IMR-90 (cell line): ENCODE measurements at regions not wholly inside any gene's neighbourhood (a gene's known extent, or its start where the extent isn't known, plus 50 kb on each side); places are given as distances from the start of the nearest gene placed in this dataset.

ENCODE experiments used
- ATAC-seq: fragments of 200-7000 bp; cut with Tn5 transposase; 2 replicates; pipeline ENCODE4 v1.9.1; 2020; ENCODE audit warnings: low read depth, mild to moderate bottlenecking, moderate library complexity
- BruUV-seq: library from RNA; stranded (reverse); fragments of 400-500 nt; replicated peaks from 2 replicates; lab custom pipeline; 2021; lab: Mats Ljungman, UMichigan
- CTCF ChIA-PET: fragments of 300-600 bp; formaldehyde crosslinking; extraction: SDS; loops from one replicate; lab custom pipeline; 2021; ENCODE audit warnings: antibody characterized with exemption; lab: Yijun Ruan, JAX
- POLR2A ChIA-PET: fragments of 300-600 bp; sonication (Branson Sonifier 250); formaldehyde crosslinking; loops from one replicate; lab custom pipeline; 2022; ENCODE audit warnings: antibody characterized with exemption; ENCODE audit not compliant: unreplicated experiment; lab: Charles Lee
- DNase-seq: peaks from one replicate; pipeline ENCODE4 v3.0.0; 2013
- H2AFZ ChIP-seq: replicated peaks from 2 replicates; pipeline ENCODE3; 2013; ENCODE audit warnings: low read length, mild to moderate bottlenecking; ENCODE audit not compliant: poor library complexity
- H2AK5ac ChIP-seq: 2 replicates; pipeline ENCODE4 v1.6.1; 2013; ENCODE audit warnings: low read depth, low read length, inconsistent platforms
- H2AK9ac ChIP-seq: replicated peaks from 2 replicates; pipeline ENCODE3; 2013; ENCODE audit warnings: mild to moderate bottlenecking, low read depth, low read length, moderate library complexity; ENCODE audit not compliant: poor library complexity
- H2BK120ac ChIP-seq: 2 replicates; pipeline ENCODE4 v1.6.1; 2013; ENCODE audit warnings: low read depth, low read length, inconsistent platforms
- H2BK15ac ChIP-seq: 3 replicates; pipeline ENCODE4 v1.6.1; 2013; ENCODE audit warnings: low read depth, low read length, inconsistent platforms
- H2BK20ac ChIP-seq: 2 replicates; pipeline ENCODE4 v1.6.1; 2013; ENCODE audit warnings: low read depth, mild to moderate bottlenecking, inconsistent platforms, low read length, moderate library complexity
- H2BK5ac ChIP-seq: 2 replicates; pipeline ENCODE4 v1.6.1; 2013; ENCODE audit warnings: mild to moderate bottlenecking, low read depth, low read length, inconsistent platforms; ENCODE audit not compliant: poor library complexity, severe bottlenecking
- H3K14ac ChIP-seq: replicated peaks from 2 replicates; pipeline ENCODE4 v1.6.1; 2013; ENCODE audit warnings: low read depth, low read length, inconsistent platforms
- H3K18ac ChIP-seq: 2 replicates; pipeline ENCODE4 v1.6.1; 2013; ENCODE audit warnings: low read depth, low read length, control low read depth
- H3K23ac ChIP-seq: 2 replicates; pipeline ENCODE4 v1.6.1; 2013; ENCODE audit warnings: low read depth, low read length, inconsistent platforms
- H3K27ac ChIP-seq: 2 replicates; pipeline ENCODE4 v1.5.1; 2013; ENCODE audit warnings: mild to moderate bottlenecking, control low read depth, low read length; ENCODE audit not compliant: insufficient read depth
- H3K27me3 ChIP-seq: 2 replicates; pipeline ENCODE4 v1.6.1; 2013; ENCODE audit warnings: low read length; ENCODE audit not compliant: control insufficient read depth, insufficient read depth
- H3K36me3 ChIP-seq: 2 replicates; pipeline ENCODE4 v1.6.1; 2013; ENCODE audit warnings: low read length, mixed read lengths; ENCODE audit not compliant: control insufficient read depth, insufficient read depth
- H3K4ac ChIP-seq: 2 replicates; pipeline ENCODE4 v1.6.1; 2013; ENCODE audit warnings: low read depth, low read length, inconsistent platforms
- H3K4me1 ChIP-seq: 2 replicates; pipeline ENCODE4 v1.6.1; 2013; ENCODE audit warnings: low read length, mixed read lengths; ENCODE audit not compliant: control insufficient read depth, insufficient read depth
- H3K4me2 ChIP-seq: 2 replicates; pipeline ENCODE4 v1.6.1; 2013; ENCODE audit warnings: low read depth, mild to moderate bottlenecking, control low read depth, low read length, moderate library complexity
- H3K4me3 ChIP-seq: 2 replicates; pipeline ENCODE4 v1.5.1; 2013; ENCODE audit warnings: low read depth, mild to moderate bottlenecking, control low read depth, low read length, moderate library complexity; ENCODE audit not compliant: insufficient read depth
- H3K56ac ChIP-seq: 2 replicates; pipeline ENCODE4 v1.6.1; 2013; ENCODE audit warnings: low read length, inconsistent platforms; ENCODE audit not compliant: insufficient read depth; ENCODE audit errors: extremely low read depth
- H3K79me1 ChIP-seq, 2 experiments: 2 replicates each; pipeline ENCODE4 v1.6.1; 2013; ENCODE audit warnings: low read length in 2 of 2, inconsistent platforms in 1 of 2, low read depth in 1 of 2
- H3K9ac ChIP-seq: 2 replicates; pipeline ENCODE4 v1.6.1; 2013; ENCODE audit warnings: low read depth, low read length, control low read depth
- H3K9me1 ChIP-seq: 2 replicates; pipeline ENCODE4 v1.6.1; 2013; ENCODE audit warnings: low read length, inconsistent platforms; ENCODE audit not compliant: insufficient read depth
- H3K9me3 ChIP-seq: 2 replicates; pipeline ENCODE4 v1.6.1; 2013; ENCODE audit warnings: low read length; ENCODE audit not compliant: control insufficient read depth, insufficient read depth
- H4K20me1 ChIP-seq: 2 replicates; pipeline ENCODE4 v1.6.1; 2013; ENCODE audit warnings: low read length, inconsistent platforms; ENCODE audit not compliant: insufficient read depth
- H4K5ac ChIP-seq: 2 replicates; pipeline ENCODE4 v1.6.1; 2013; ENCODE audit warnings: mild to moderate bottlenecking, low read depth, low read length, control low read depth
- H4K8ac ChIP-seq, 2 experiments: 2 replicates each; pipeline ENCODE4 v1.6.1; 2013; ENCODE audit warnings: low read depth in 2 of 2, low read length in 2 of 2, control low read depth in 1 of 2, inconsistent platforms in 1 of 2
- H4K91ac ChIP-seq: 2 replicates; pipeline ENCODE4 v1.6.1; 2013; ENCODE audit warnings: low read depth, low read length, inconsistent platforms; ENCODE audit not compliant: insufficient read depth
- BHLHE40 ChIP-seq: fragments of 150-350 bp; IDR thresholded peaks from 2 replicates; pipeline ENCODE4 v1.6.1; 2016; ENCODE audit warnings: mild to moderate bottlenecking, low read depth, low read length
- CEBPB ChIP-seq: IDR thresholded peaks from 2 replicates; pipeline ENCODE4 v1.6.1; 2012; ENCODE audit warnings: low read depth, low read length, improper control_type of control experiment
- CHD1 ChIP-seq: IDR thresholded peaks from 2 replicates; pipeline ENCODE4 v1.6.1; 2012; ENCODE audit warnings: low read depth, low read length, improper control_type of control experiment
- CTCF ChIP-seq: conservative IDR thresholded peaks from 2 replicates; pipeline ENCODE4 v1.5.1; 2012; ENCODE audit warnings: mild to moderate bottlenecking, low read depth, low read length, improper control_type of control experiment
- FOS ChIP-seq: fragments of 150-350 bp; IDR thresholded peaks from 2 replicates; pipeline ENCODE4 v1.6.1; 2016; ENCODE audit warnings: low read depth, low read length
- MAFK ChIP-seq: IDR thresholded peaks from 2 replicates; pipeline ENCODE4 v1.6.1; 2012; ENCODE audit warnings: low read depth, low read length, improper control_type of control experiment
- MAZ ChIP-seq: IDR thresholded peaks from 2 replicates; pipeline ENCODE4 v1.6.1; 2012; ENCODE audit warnings: low read depth, mild to moderate bottlenecking, low read length, improper control_type of control experiment, moderate library complexity, borderline replicate concordance
- MXI1 ChIP-seq: IDR thresholded peaks from 2 replicates; pipeline ENCODE4 v1.6.1; 2012; ENCODE audit warnings: low read depth, mild to moderate bottlenecking, low read length, moderate library complexity, borderline replicate concordance
- NFE2L2 ChIP-seq: fragments of 150-350 bp; IDR thresholded peaks from 2 replicates; pipeline ENCODE4 v1.6.1; 2016; ENCODE audit warnings: low read depth, mild to moderate bottlenecking, low read length
- POLR2A ChIP-seq: IDR thresholded peaks from 2 replicates; pipeline ENCODE4 v1.6.1; 2012; ENCODE audit warnings: mild to moderate bottlenecking, low read depth, low read length
- RAD21 ChIP-seq: IDR thresholded peaks from 2 replicates; pipeline ENCODE4 v1.6.1; 2012; ENCODE audit warnings: low read length, improper control_type of control experiment
- RCOR1 ChIP-seq: IDR thresholded peaks from 2 replicates; pipeline ENCODE4 v1.6.1; 2012; ENCODE audit warnings: mild to moderate bottlenecking, low read length, improper control_type of control experiment; ENCODE audit not compliant: insufficient replicate concordance
- RFX5 ChIP-seq: IDR thresholded peaks from 2 replicates; pipeline ENCODE4 v1.8.0; 2012; ENCODE audit warnings: low read depth, mild to moderate bottlenecking, low read length, moderate library complexity
- SMC3 ChIP-seq: fragments of 150-350 bp; IDR thresholded peaks from 2 replicates; pipeline ENCODE4 v1.6.1; 2016; ENCODE audit warnings: low read depth, mild to moderate bottlenecking, antibody characterized with exemption, low read length, moderate library complexity
- USF2 ChIP-seq: fragments of 150-350 bp; IDR thresholded peaks from 2 replicates; pipeline ENCODE4 v1.6.1; 2017; ENCODE audit warnings: mild to moderate bottlenecking, antibody characterized with exemption, low read length, low read depth
- WGBS, 2 experiments: methylation state at CpG; one replicate each; pipeline versions ENCODE4 v1.1.5 to v1.1.7; 2013; ENCODE audit warnings: missing lambda C conversion rate in 2 of 2; ENCODE audit not compliant: insufficient read length in 1 of 2; ENCODE audit errors: extremely low coverage in 2 of 2; 5-methylcytosine and 5-hydroxymethylcytosine counted together
- dilution Hi-C: fragments of 300-500 bp; cut with HindIII; formaldehyde crosslinking; loops from one replicate; pipeline ENCODE4 v1.14.3; 2018; ENCODE audit warnings: low sequenced_read_pairs; ENCODE audit not compliant: unreplicated experiment
- in situ Hi-C: fragments of 300-500 bp; cut with MboI; formaldehyde crosslinking; loops from 3 replicates; pipeline ENCODE4 v1.14.3; 2019; ENCODE audit warnings: low sequenced_read_pairs, inconsistent platforms, mixed read lengths
- intact Hi-C: fragments of 100-400 bp; cut with micrococcal nuclease; formaldehyde crosslinking; loops from 2 replicates; pipeline ENCODE4 v1.10.0; 2022
- TF ChIP-seq, protein P1 (sequence below): fragments of 150-350 bp; IDR thresholded peaks from 2 replicates; pipeline ENCODE4 v1.6.1; 2016; ENCODE audit warnings: low read depth, mild to moderate bottlenecking, low read length, moderate library complexity, borderline replicate concordance

GRCh38 chr7:80017101-80017698, 117.4 kb upstream of the GNAI1 start:
- Histone ChIP-seq H3K4me1 (peaks cover 2% of the 10 kb centered on the region; the same call in 1 of the 2 replicates), H2BK120ac (peak overlapping the region; percentile 50), H3K27me3 (no peaks in the 10 kb centered on the region), H4K91ac (peak overlapping the region; percentile 67), H3K36me3 (no peaks in the 10 kb centered on the region), H3K9ac (no peak overlapping the region), H3K18ac (peak overlapping the region; percentile 83; the same call in 1 of the 2 replicates), H3K4me2 (no peak overlapping the region), H3K23ac (no peak overlapping the region), H4K5ac (peak overlapping the region; percentile 94; the same call in 1 of the 2 replicates), H3K14ac (peak overlapping the region; percentile 8; the same call in 1 of the 2 replicates), H2AK9ac (no peak overlapping the region), H3K9me1 (no peaks in the 10 kb centered on the region), H2BK5ac (peak overlapping the region; percentile 88), H4K8ac (peak overlapping the region; percentile 48 to 79), H3K4me3 (no peak overlapping the region), H2BK20ac (peak overlapping the region; percentile 72), H4K20me1 (no peaks in the 10 kb centered on the region), H3K79me1 (no peaks in the 10 kb centered on the region), H2AK5ac (0 out of 2 replicates have a peak overlapping the region, but pooled peaks have one; percentile 47), H3K27ac (no peak overlapping the region), H3K4ac (peak overlapping the region; percentile 38; the same call in 1 of the 2 replicates), H3K56ac (no peak overlapping the region), H3K9me3 (peaks cover 3% of the 10 kb centered on the region; the same call in 1 of the 2 replicates), H2BK15ac (peak overlapping the region; percentile 37; the same call in 2 of the 3 replicates), H2AFZ (no peak overlapping the region)
- in situ Hi-C loops: no loop called here
- intact Hi-C loops: loop anchor here (5.0 kb wide), 3 partner anchors 85 to 195 kb away; no protein-coding TSS in a partner anchor
- no peak for ATAC-seq
- WGBS, 2 experiments: no CpG with 5 or more reads among the region's 2 CpGs
- ChIA-PET POLR2A (no interaction called here), CTCF (no interaction called here)
- TF ChIP-seq, protein P1, sequence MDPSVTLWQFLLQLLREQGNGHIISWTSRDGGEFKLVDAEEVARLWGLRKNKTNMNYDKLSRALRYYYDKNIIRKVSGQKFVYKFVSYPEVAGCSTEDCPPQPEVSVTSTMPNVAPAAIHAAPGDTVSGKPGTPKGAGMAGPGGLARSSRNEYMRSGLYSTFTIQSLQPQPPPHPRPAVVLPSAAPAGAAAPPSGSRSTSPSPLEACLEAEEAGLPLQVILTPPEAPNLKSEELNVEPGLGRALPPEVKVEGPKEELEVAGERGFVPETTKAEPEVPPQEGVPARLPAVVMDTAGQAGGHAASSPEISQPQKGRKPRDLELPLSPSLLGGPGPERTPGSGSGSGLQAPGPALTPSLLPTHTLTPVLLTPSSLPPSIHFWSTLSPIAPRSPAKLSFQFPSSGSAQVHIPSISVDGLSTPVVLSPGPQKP: no peak
- TF ChIP-seq RFX5 (no peak), MAZ (no peak), MXI1 (no peak), POLR2A (no peak), RCOR1 (no peak), SMC3 (no peak), MAFK (no peak), CHD1 (no peak), BHLHE40 (no peak), USF2 (no peak), FOS (no peak), CEBPB (no peak), CTCF (no peak), RAD21 (no peak), NFE2L2 (no peak)
- BruUV-seq: no TSS peak
- peak; percentile 8 for DNase-seq
- dilution Hi-C loops: no loop called here
